MCF 10A (cell line): ENCODE measurements at regions not wholly inside any gene's neighbourhood (a gene's known extent, or its start where the extent isn't known, plus 50 kb on each side); places are given as distances from the start of the nearest gene placed in this dataset.

Source experiments
- BruUV-seq: library from RNA; stranded (reverse); fragments of 400-500 nt; replicated peaks from 2 replicates; lab custom pipeline; 2021; lab: Mats Ljungman, UMichigan
- CTCF ChIA-PET: fragments of 300-600 bp; sonication (Branson Sonifier 250); formaldehyde crosslinking; extraction: SDS; loops from one replicate; lab custom pipeline; 2021; ENCODE audit warnings: antibody characterized with exemption, inconsistent platforms; lab: Yijun Ruan, JAX
- POLR2A ChIA-PET: fragments of 300-600, 350-650 bp; sonication (Branson Sonifier 250); formaldehyde crosslinking; extraction: SDS; loops from one replicate; lab custom pipeline; 2020; ENCODE audit warnings: antibody characterized with exemption, inconsistent platforms; lab: Yijun Ruan, JAX
- DNase-seq: peaks from one replicate; pipeline ENCODE4 v3.0.0-alpha.2; 2018; ENCODE audit not compliant: unreplicated experiment
- H3K27ac Mint-ChIP-seq: one replicate; pipeline ENCODE4 v1.8.0; 2022; ENCODE audit warnings: mild to moderate bottlenecking, low read depth, mixed read lengths; ENCODE audit not compliant: unreplicated experiment
- H3K27me3 Mint-ChIP-seq: one replicate; pipeline ENCODE4 v1.8.0; 2022; ENCODE audit warnings: mixed read lengths; ENCODE audit not compliant: insufficient read depth, unreplicated experiment
- H3K36me3 Mint-ChIP-seq: one replicate; pipeline ENCODE4 v1.8.0; 2022; ENCODE audit warnings: mild to moderate bottlenecking, moderate library complexity, mixed read lengths; ENCODE audit not compliant: insufficient read depth, unreplicated experiment
- H3K4me1 Mint-ChIP-seq: one replicate; pipeline ENCODE4 v1.8.0; 2022; ENCODE audit warnings: mixed read lengths; ENCODE audit not compliant: insufficient read depth, unreplicated experiment
- H3K4me3 Mint-ChIP-seq: one replicate; pipeline ENCODE4 v1.8.0; 2022; ENCODE audit warnings: mild to moderate bottlenecking, moderate library complexity, mixed read lengths; ENCODE audit not compliant: unreplicated experiment
- H3K9me3 Mint-ChIP-seq: one replicate; pipeline ENCODE4 v1.8.0; 2022; ENCODE audit warnings: mixed read lengths; ENCODE audit not compliant: unreplicated experiment
- CTCF ChIP-seq: fragments of 200-600 bp; IDR thresholded peaks from one replicate; pipeline ENCODE4 v1.8.0; 2022; ENCODE audit warnings: antibody characterized with exemption, mild to moderate bottlenecking; ENCODE audit not compliant: unreplicated experiment
- intact Hi-C: fragments of 100-400 bp; cut with micrococcal nuclease; formaldehyde crosslinking; loops from 2 replicates; pipeline ENCODE4 v1.14.1; 2022

DNA sequence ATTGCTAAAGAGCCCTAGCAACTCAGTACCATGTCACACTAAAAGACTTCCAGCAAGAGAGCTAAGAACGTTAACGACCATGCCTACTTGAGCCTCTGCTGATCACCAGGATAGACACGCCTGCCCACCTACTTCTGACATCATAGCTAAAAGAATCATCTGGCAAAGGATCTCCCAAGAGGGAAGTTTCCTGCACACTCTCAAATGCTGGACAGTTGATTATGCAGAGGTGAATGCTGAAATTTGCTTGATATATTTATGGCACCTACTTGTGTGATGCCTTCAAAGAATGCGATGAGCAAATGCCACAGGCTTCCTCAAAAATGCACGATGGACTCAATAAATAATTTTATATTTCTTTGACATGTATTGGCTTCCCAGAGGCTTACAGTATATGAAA is 113.6 kb downstream of the GALC start:
- H3K27ac Mint-ChIP-seq: no peak overlapping the region
- POLR2A ChIA-PET: interaction anchor here (0.7 kb wide), 1 partner anchor 9 kb away, joined by 3 read pairs; no protein-coding TSS in a partner anchor
- no peak for DNase-seq
- H3K4me3 Mint-ChIP-seq: no peak overlapping the region
- BruUV-seq: no TSS peak
- CTCF ChIA-PET: interaction anchor here (1.0 kb wide), 1 partner anchor 16 kb away, joined by 4 read pairs; no protein-coding TSS in a partner anchor
- H3K27me3 Mint-ChIP-seq: no peaks in the 10 kb centered on the region
- intact Hi-C loops: loop anchor here (5.0 kb wide), 1 partner anchor 72 kb away; no protein-coding TSS in a partner anchor
- no peaks in the 10 kb centered on the region for H3K36me3 Mint-ChIP-seq
- H3K4me1 Mint-ChIP-seq: no peaks in the 10 kb centered on the region
- no peak for TF ChIP-seq CTCF
- H3K9me3 Mint-ChIP-seq: no peaks in the 10 kb centered on the region

- CTCF ChIA-PET: interaction anchor here (0.6 to 1.0 kb wide), 5 partner anchors 17 to 1421 kb away, joined by 3 to 4 read pairs (median 3); no protein-coding TSS in a partner anchor
- Mint-ChIP-seq H3K4me1 (no peaks in the 10 kb centered on the region), H3K27ac (no peak overlapping the region), H3K9me3 (no peaks in the 10 kb centered on the region), H3K36me3 (no peaks in the 10 kb centered on the region), H3K27me3 (no peaks in the 10 kb centered on the region), H3K4me3 (no peak overlapping the region)
- intact Hi-C loops: loop anchor here (5.0 kb wide), 1 partner anchor 72 kb away; no protein-coding TSS in a partner anchor
- no peak for DNase-seq
- no peak for TF ChIP-seq CTCF
- POLR2A ChIA-PET: interaction anchor here (0.7 kb wide), 1 partner anchor 9 kb away, joined by 3 read pairs; no protein-coding TSS in a partner anchor
- BruUV-seq: no TSS peak
These were observed 114.0 kb downstream of the GALC start for GRCh38 chr14:87878959-87879358.

DNA sequence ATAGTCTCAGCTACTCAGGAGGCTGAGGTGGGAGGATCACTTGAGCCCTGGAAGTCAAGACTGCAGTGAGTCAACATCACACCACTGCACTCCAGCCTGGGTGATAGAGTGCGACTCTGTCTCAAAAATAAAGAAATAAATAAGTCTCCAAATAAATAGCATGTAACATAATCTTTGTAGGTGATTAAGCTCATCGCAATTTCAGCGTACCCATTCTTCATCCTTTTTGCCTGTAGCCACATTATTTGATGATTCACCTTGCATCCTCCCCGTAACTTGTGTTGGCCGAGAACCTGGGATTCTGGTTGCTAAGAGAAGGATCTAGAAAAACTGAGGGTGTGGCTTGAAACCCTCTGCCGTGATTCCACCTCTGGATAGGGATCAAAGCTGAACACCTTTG is 115.1 kb downstream of the GALC start:
- intact Hi-C loops: loop anchor here (5.0 kb wide), 1 partner anchor 71 kb away; no protein-coding TSS in a partner anchor
- no TSS peak for BruUV-seq
- no peak overlapping the region for H3K4me3 Mint-ChIP-seq
- DNase-seq: peak; percentile 80
- no peaks in the 10 kb centered on the region for H3K4me1 Mint-ChIP-seq
- CTCF ChIA-PET: interaction anchor here (0.6 to 1.2 kb wide), 4 partner anchors 14 to 822 kb away, joined by 3 to 4 read pairs (median 4); no protein-coding TSS in a partner anchor
- H3K27ac Mint-ChIP-seq: no peak overlapping the region
- POLR2A ChIA-PET: interaction anchor here (0.7 kb wide), 1 partner anchor 96 kb away, joined by 3 read pairs; no protein-coding TSS in a partner anchor
- no peaks in the 10 kb centered on the region for H3K9me3 Mint-ChIP-seq
- no peak for TF ChIP-seq CTCF
- H3K36me3 Mint-ChIP-seq: no peaks in the 10 kb centered on the region
- H3K27me3 Mint-ChIP-seq: no peaks in the 10 kb centered on the region

GRCh38 chr14:87874676-87875075 is 118.3 kb downstream of the GALC start:
- no peaks in the 10 kb centered on the region for H3K36me3 Mint-ChIP-seq
- DNase-seq: peak; percentile 58
- BruUV-seq: no TSS peak
- CTCF ChIA-PET: interaction anchor here (0.6 to 2.6 kb wide), 5 partner anchors 20 to 972 kb away, joined by 3 to 12 read pairs (median 3); no protein-coding TSS in a partner anchor
- TF ChIP-seq CTCF: no peak
- no peak overlapping the region for H3K27ac Mint-ChIP-seq
- no peak overlapping the region for H3K4me3 Mint-ChIP-seq
- H3K9me3 Mint-ChIP-seq: no peaks in the 10 kb centered on the region
- H3K27me3 Mint-ChIP-seq: no peaks in the 10 kb centered on the region
- peaks cover 13% of the 10 kb centered on the region for H3K4me1 Mint-ChIP-seq
- POLR2A ChIA-PET: no interaction called here
- intact Hi-C loops: loop anchor here (5.0 kb wide), 1 partner anchor 67 kb away; no protein-coding TSS in a partner anchor
